ENCODE measurements at regions not wholly inside any gene's neighbourhood (a gene's known extent, or its start where the extent isn't known, plus 50 kb on each side); places are given as distances from the start of the nearest gene placed in this dataset.

- dilution Hi-C loops (cut with MboI; ENCODE audit: extremely low pct_ligation_motif_present, low sequenced_read_pairs) = no loop called here
- no peak for FAIRE-seq
Observed at GRCh38 chr5:24112420-24112819, 532.4 kb downstream of the CDH10 start.

GRCh38 chr5:24118351-24118750, 526.4 kb downstream of the CDH10 start:
- no peak overlapping the region for H3K9ac ChIP-seq (ENCODE audit: control insufficient read depth, extremely low read depth, insufficient read depth, low read length)
- dilution Hi-C loops (cut with MboI; ENCODE audit: extremely low pct_ligation_motif_present, low sequenced_read_pairs) = no loop called here
- H3K4me2 ChIP-seq (ENCODE audit: control insufficient read depth, extremely low read depth, insufficient read depth, low read depth, low read length) = no peak overlapping the region
- no peaks in the 10 kb centered on the region for H4K20me1 ChIP-seq (ENCODE audit: control insufficient read depth, extremely low read depth, insufficient read depth, low read length)
- H3K36me3 ChIP-seq (ENCODE audit: control insufficient read depth in 2 of 2, extremely low read depth in 1 of 2, insufficient read depth in 2 of 2, low read length in 2 of 2) = no peaks in the 10 kb centered on the region
- no peak overlapping the region for H2AFZ ChIP-seq (ENCODE audit: control insufficient read depth, low read length)
- H3K9me1 ChIP-seq (ENCODE audit: control insufficient read depth, extremely low read depth, insufficient read depth, low read length) = no peaks in the 10 kb centered on the region
- H3K27ac ChIP-seq (ENCODE audit: control insufficient read depth, insufficient read depth, low read length) = no peak overlapping the region
- no peaks in the 10 kb centered on the region for H3K27me3 ChIP-seq (ENCODE audit: control insufficient read depth, extremely low read depth, insufficient read depth, low read length)
- no peaks in the 10 kb centered on the region for H3K4me1 ChIP-seq (ENCODE audit: control insufficient read depth, extremely low read depth, insufficient read depth, low read length)
- H3K79me2 ChIP-seq (ENCODE audit: control insufficient read depth, insufficient read depth, low read length) = no peaks in the 10 kb centered on the region
- no peak for FAIRE-seq
- no peak overlapping the region for H3K4me3 ChIP-seq (ENCODE audit: control insufficient read depth in 2 of 3, extremely low read depth in 1 of 3, insufficient read depth in 2 of 3, low read depth in 1 of 3, low read length in 3 of 3)
- no peak for DNase-seq (ENCODE audit: low read depth, low spot score)
- no peak for TF ChIP-seq EZH2 (IDR thresholded peaks at IDR 0.05; ENCODE audit: low read length)
- TF ChIP-seq CTCF (optimal IDR thresholded peaks at IDR 0.05 in 1 of 3, IDR thresholded peaks at IDR 0.05 in 1 of 3, conservative IDR thresholded peaks at IDR 0.05 in 1 of 3; ENCODE audit: extremely low read depth in 1 of 3, insufficient read depth in 2 of 3, low read length in 3 of 3) = no peak
- no peaks in the 10 kb centered on the region for H3K9me3 ChIP-seq (ENCODE audit: control insufficient read depth, low read depth, low read length)

More at GRCh38 chr5:24112420-24112819, 532.4 kb downstream of the CDH10 start:
- Histone ChIP-seq H4K20me1 (ENCODE audit: control insufficient read depth, extremely low read depth, insufficient read depth, low read length) (no peaks in the 10 kb centered on the region), H3K4me1 (ENCODE audit: control insufficient read depth, extremely low read depth, insufficient read depth, low read length) (no peaks in the 10 kb centered on the region), H3K27me3 (ENCODE audit: control insufficient read depth, extremely low read depth, insufficient read depth, low read length) (no peaks in the 10 kb centered on the region), H3K27ac (ENCODE audit: control insufficient read depth, insufficient read depth, low read length) (no peak overlapping the region), H3K9ac (ENCODE audit: control insufficient read depth, extremely low read depth, insufficient read depth, low read length) (no peak overlapping the region), H3K9me1 (ENCODE audit: control insufficient read depth, extremely low read depth, insufficient read depth, low read length) (no peaks in the 10 kb centered on the region), H3K79me2 (ENCODE audit: control insufficient read depth, insufficient read depth, low read length) (no peaks in the 10 kb centered on the region), H2AFZ (ENCODE audit: control insufficient read depth, low read length) (no peak overlapping the region), H3K36me3 (ENCODE audit: control insufficient read depth in 2 of 2, extremely low read depth in 1 of 2, insufficient read depth in 2 of 2, low read length in 2 of 2) (no peaks in the 10 kb centered on the region), H3K9me3 (ENCODE audit: control insufficient read depth, low read depth, low read length) (no peaks in the 10 kb centered on the region), H3K4me3 (ENCODE audit: control insufficient read depth in 2 of 3, extremely low read depth in 1 of 3, insufficient read depth in 2 of 3, low read depth in 1 of 3, low read length in 3 of 3) (no peak overlapping the region), H3K4me2 (ENCODE audit: control insufficient read depth, extremely low read depth, insufficient read depth, low read depth, low read length) (no peak overlapping the region)
- no peak for DNase-seq (ENCODE audit: low read depth, low spot score)
- TF ChIP-seq CTCF (optimal IDR thresholded peaks at IDR 0.05 in 1 of 3, IDR thresholded peaks at IDR 0.05 in 1 of 3, conservative IDR thresholded peaks at IDR 0.05 in 1 of 3; ENCODE audit: extremely low read depth in 1 of 3, insufficient read depth in 2 of 3, low read length in 3 of 3) (no peak), EZH2 (IDR thresholded peaks at IDR 0.05; ENCODE audit: low read length) (no peak)
